ENCODE measurements at regions not wholly inside any gene's neighbourhood (a gene's known extent, or its start where the extent isn't known, plus 50 kb on each side); places are given as distances from the start of the nearest gene placed in this dataset.

DNA sequence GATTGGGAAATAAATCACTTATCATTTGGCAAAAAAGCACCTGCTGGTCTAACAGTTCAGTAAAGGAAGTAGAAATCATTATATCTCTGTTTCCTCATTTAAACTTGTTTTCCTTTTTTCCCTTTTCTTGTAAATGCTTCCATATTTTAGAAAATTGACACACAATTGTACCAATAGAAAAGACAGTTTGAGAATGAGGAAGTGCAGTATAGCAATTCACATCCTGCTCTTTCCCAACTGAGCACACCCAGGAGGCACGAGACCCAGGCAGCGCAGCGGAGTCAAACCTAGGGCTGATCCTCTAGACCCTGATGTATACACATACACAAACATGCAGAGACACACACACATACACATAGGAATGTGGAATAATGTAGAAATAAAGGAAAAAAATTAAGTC is 74.8 kb upstream of the PACRGL start:
- TF ChIP-seq, protein P1, sequence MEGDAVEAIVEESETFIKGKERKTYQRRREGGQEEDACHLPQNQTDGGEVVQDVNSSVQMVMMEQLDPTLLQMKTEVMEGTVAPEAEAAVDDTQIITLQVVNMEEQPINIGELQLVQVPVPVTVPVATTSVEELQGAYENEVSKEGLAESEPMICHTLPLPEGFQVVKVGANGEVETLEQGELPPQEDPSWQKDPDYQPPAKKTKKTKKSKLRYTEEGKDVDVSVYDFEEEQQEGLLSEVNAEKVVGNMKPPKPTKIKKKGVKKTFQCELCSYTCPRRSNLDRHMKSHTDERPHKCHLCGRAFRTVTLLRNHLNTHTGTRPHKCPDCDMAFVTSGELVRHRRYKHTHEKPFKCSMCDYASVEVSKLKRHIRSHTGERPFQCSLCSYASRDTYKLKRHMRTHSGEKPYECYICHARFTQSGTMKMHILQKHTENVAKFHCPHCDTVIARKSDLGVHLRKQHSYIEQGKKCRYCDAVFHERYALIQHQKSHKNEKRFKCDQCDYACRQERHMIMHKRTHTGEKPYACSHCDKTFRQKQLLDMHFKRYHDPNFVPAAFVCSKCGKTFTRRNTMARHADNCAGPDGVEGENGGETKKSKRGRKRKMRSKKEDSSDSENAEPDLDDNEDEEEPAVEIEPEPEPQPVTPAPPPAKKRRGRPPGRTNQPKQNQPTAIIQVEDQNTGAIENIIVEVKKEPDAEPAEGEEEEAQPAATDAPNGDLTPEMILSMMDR (IDR thresholded peaks at IDR 0.05; ENCODE audit: insufficient read depth, low read depth, low read length, missing control alignments) = no peak
- peak; percentile 48 for DNase-seq (ENCODE audit: low read depth)
- H3K4me3 ChIP-seq (ENCODE audit: low read length) = no peak overlapping the region

DNA sequence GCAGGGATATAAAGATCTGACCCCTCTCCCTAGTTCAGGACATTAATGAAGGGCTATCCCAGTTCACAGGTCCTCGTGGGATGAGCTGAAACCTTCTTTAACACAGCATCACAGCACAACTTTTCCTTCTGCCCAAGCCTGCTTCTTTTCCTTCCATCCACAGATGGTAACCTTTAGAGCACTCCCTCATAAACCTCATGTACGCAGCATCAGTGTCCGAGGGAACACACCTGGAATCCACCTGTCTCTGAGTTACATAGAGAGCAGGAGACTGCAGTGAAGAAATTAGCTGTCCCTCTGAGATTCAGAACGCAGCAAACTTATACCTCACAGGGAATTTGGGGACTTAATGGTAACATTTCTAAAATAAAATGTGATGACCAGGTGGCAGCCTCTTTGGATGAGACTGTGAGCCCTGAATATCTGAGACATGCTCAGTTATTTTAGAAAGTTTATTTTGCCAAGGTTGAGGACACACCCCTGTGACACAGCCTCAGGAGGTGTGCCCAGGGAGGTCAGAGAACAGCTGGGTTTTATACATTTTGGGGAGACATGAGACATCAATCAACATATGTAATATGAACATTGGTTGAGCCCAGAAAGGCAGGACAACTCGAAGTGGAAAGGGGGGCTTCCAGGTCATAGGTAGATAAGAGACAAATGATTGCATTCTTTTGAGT is 73.8 kb upstream of the PACRGL start:
- peak; percentile 9 for DNase-seq (ENCODE audit: low read depth)
- TF ChIP-seq, protein P1 (IDR thresholded peaks at IDR 0.05; ENCODE audit: insufficient read depth, low read depth, low read length, missing control alignments) = no peak
- no peak overlapping the region for H3K4me3 ChIP-seq (ENCODE audit: low read length)

DNA sequence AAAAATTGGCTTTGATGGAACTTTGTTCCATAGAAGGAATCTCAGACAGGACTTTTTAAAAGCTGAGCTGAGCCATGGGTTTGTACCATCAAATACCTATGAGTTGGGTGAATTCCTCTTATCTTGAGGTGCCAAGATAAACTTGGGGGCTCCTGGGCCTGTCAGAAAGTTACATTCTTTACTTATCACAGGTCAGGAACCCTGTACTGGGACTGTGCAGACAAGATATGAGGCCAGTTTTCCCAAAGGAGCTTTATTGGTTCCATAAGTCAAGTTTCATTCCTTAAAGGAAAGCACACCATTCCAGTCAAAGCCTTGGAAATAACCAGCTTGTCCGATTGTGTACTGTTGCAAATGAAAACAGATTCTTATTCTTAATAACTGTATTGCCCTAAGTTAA is 72.4 kb upstream of the PACRGL start:
- TF ChIP-seq, protein P1 (IDR thresholded peaks at IDR 0.05; ENCODE audit: insufficient read depth, low read depth, low read length, missing control alignments) = no peak
- no peak overlapping the region for H3K4me3 ChIP-seq (ENCODE audit: low read length)
- no peak for DNase-seq (ENCODE audit: low read depth)

DNA sequence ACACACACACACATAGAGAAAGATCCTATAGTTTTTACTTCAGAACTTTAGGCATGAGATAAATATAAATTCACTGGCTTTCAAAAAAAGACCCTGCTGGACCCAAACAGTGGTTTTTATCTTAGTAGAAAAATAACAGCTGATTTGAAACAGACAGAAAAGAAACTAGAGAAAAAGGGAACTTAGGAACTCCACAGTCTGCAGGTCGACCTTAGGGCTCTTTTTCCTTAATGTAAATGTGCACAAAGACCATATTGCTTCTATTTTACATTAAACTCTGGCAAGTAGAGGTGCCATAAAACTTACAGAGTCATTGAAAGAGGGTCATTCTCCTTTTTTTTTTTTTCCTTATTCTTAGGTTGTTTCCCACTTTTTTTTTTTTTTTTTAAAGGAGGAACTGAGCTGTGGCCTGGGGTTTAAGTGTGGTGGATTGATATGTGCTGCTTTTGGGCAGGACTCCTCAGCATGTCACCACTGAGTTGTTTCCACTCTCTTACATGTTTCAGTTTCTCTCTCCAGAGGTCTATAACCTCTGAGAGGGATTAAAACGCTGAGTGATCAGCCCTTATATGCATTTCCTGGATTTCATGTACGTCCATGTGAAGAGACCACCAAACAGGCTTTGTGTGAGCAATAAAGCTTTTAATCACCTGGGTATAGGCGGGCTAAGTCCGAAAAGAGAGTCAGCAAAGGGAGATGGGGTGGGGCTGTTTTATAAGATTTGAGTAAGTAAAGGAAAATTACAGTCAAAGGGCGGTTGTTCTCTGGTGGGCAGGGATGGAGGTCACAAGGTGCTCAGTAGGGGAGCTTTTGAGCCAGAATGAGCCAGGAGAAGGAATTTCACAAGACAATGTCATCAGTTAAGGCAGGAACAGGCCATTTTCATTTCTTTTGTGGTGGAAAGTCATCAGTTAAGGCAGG is 70.8 kb upstream of the PACRGL start:
- H3K4me3 ChIP-seq (ENCODE audit: low read length) = no peak overlapping the region
- DNase-seq (ENCODE audit: low read depth) = no peak
- TF ChIP-seq, protein P1 (IDR thresholded peaks at IDR 0.05; ENCODE audit: insufficient read depth, low read depth, low read length, missing control alignments) = no peak

DNA sequence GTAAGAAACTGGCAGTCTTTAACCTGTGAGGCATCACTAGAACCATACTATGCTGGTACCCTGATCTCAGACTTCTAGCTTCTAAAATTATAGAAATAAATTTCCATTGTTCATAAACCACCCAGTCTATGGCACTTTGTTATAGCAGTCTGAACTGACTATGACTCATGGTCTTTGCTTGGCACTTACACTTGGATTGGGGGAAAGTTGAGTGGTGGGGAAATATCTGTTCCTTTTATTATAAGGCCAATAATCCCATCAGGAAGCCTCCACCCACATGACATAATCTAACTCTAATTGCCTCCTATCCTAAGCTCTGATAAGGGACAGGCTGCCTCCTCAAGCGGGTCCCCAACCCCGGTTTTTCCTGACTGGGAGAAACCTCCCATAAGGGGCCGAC is 61.4 kb upstream of the PACRGL start:
- H3K4me3 ChIP-seq (ENCODE audit: low read length) = no peak overlapping the region
- TF ChIP-seq, protein P1 (IDR thresholded peaks at IDR 0.05; ENCODE audit: insufficient read depth, low read depth, low read length, missing control alignments) = no peak
- no peak for DNase-seq (ENCODE audit: low read depth)

DNA sequence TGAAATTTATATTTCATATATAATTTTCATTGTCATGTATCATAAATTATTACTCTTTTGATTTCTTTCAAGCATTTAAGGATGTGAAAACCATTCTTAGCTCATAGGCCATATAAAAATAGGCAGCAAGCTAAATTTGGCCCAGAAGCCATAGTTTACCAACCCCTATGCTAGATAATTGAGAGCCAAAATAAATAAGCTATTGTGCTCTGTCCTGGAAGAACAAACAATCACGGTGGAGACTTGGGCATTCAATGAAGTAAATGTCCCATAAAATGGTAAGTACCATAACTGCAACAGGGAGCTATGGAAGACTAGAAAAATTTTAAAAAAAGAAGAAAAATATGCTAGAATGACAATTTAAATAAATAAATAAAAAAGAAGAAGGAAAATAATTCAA is 60.9 kb upstream of the PACRGL start:
- TF ChIP-seq, protein P1 (IDR thresholded peaks at IDR 0.05; ENCODE audit: insufficient read depth, low read depth, low read length, missing control alignments) = no peak
- no peak for DNase-seq (ENCODE audit: low read depth)
- no peak overlapping the region for H3K4me3 ChIP-seq (ENCODE audit: low read length)
